ENCODE measurements at regions not wholly inside any gene's neighbourhood (a gene's known extent, or its start where the extent isn't known, plus 50 kb on each side); places are given as distances from the start of the nearest gene placed in this dataset.

DNA sequence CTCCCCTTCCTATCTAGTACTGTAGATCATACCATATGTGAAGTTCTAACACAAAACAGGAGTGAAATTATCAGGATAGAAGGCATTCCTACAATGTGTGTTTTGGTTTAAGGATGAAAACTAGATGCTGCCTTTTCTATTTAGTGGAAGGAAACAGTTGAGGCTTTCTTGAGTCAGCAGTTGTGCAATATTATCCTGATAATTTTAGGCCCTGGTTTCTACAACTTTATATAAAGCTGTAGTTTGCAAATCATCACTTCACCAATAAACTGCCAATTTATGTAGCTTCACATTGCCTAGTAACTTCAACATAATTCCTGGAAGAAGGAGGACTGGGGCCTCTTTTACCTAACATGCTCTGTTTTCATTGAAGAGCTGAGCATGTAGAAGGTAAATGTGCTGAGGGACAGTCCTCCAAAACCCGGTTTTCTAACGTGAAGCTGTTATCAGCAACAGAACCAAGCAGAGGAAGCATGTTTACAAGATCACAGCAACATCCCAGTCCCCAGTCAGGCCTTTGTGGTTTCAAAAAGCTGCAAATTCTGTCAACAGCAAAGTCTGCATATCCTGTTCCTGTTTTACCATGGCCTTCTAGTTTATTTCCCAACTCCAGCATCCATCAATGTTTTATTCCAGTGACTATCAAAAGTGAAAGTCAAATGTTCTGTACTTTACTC lies 513.4 kb upstream of the MEF2C start:
- no peak for TF ChIP-seq POLR2AphosphoS5 (IDR thresholded peaks at IDR 0.05)
- TF ChIP-seq, protein P1, sequence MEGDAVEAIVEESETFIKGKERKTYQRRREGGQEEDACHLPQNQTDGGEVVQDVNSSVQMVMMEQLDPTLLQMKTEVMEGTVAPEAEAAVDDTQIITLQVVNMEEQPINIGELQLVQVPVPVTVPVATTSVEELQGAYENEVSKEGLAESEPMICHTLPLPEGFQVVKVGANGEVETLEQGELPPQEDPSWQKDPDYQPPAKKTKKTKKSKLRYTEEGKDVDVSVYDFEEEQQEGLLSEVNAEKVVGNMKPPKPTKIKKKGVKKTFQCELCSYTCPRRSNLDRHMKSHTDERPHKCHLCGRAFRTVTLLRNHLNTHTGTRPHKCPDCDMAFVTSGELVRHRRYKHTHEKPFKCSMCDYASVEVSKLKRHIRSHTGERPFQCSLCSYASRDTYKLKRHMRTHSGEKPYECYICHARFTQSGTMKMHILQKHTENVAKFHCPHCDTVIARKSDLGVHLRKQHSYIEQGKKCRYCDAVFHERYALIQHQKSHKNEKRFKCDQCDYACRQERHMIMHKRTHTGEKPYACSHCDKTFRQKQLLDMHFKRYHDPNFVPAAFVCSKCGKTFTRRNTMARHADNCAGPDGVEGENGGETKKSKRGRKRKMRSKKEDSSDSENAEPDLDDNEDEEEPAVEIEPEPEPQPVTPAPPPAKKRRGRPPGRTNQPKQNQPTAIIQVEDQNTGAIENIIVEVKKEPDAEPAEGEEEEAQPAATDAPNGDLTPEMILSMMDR (IDR thresholded peaks at IDR 0.05 in 8 of 11, conservative IDR thresholded peaks at IDR 0.05 in 3 of 11): no peak

All from spleen (tissue), 7 donors.